Thyroid gland (tissue), 4 donors: ENCODE measurements at regions not wholly inside any gene's neighbourhood (a gene's known extent, or its start where the extent isn't known, plus 50 kb on each side); places are given as distances from the start of the nearest gene placed in this dataset.
A peak's percentile ranks its signal among the peaks of the same experiment; 100 is the strongest.

Source experiments
- DNase-seq, 2 donors: peaks; one replicate each; pipeline ENCODE4 v3.0.0-alpha.2; 2019
- H3K27ac ChIP-seq, 3 donors: fragments of 200-600 bp; sonication (generic); 1 replicate in 2 of 3; 2 replicates in 1 of 3; pipeline ENCODE4 v1.5.1; 2016 to 2019; ENCODE audit warnings: mild to moderate bottlenecking in 1 of 3, moderate library complexity in 1 of 3
- H3K27me3 ChIP-seq: fragments of 200-600 bp; sonication (generic); one replicate; pipeline ENCODE4 v1.5.1; 2019
- H3K36me3 ChIP-seq, 2 donors: fragments of 200-600 bp; sonication (generic); one replicate each; pipeline ENCODE4 v1.5.1; 2016 to 2019
- H3K4me1 ChIP-seq, 2 donors: fragments of 200-600 bp; sonication (generic); one replicate each; pipeline ENCODE4 v1.5.1; 2017 to 2019
- H3K4me3 ChIP-seq, 3 donors: fragments of 200-600 bp; sonication (generic); replicated peaks in 1 of 3; 1 replicate in 2 of 3; 2 replicates in 1 of 3; pipeline ENCODE4 v1.5.1; 2016; ENCODE audit warnings: mild to moderate bottlenecking in 1 of 3
- H3K9me3 ChIP-seq: fragments of 200-600 bp; sonication (generic); one replicate; pipeline ENCODE4 v1.5.1; 2017
- CTCF ChIP-seq, 6 experiments: fragments of 200-600 bp in 3 of 6; fragments of 450-650 bp in 3 of 6; sonication (generic) in 3 of 6; IDR thresholded peaks; one replicate each; pipeline ENCODE4 v1.5.1; 2016 to 2019; ENCODE audit warnings: antibody characterized with exemption in 6 of 6, mild to moderate bottlenecking in 2 of 6, inconsistent platforms in 1 of 6, moderate library complexity in 1 of 6
- POLR2A ChIP-seq, 2 donors: fragments of 450-650 bp; IDR thresholded peaks; one replicate each; pipeline ENCODE4 v1.6.1; 2017; ENCODE audit warnings: antibody characterized with exemption in 2 of 2, mild to moderate bottlenecking in 2 of 2, moderate library complexity in 1 of 2
- WGBS, 2 donors: methylation state at CpG; one replicate each; pipeline ENCODE4 v1.1.5; 2017; 5-methylcytosine and 5-hydroxymethylcytosine counted together
- intact Hi-C: fragments of 100-400 bp; cut with DNase I; formaldehyde crosslinking; loops from one replicate; pipeline ENCODE4 v1.15.1; 2023

GRCh38 chr12:91326058-91327027 lies 143.7 kb upstream of the DCN start:
- intact Hi-C loops: loop anchor here (5.0 kb wide), 1 partner anchor 144 kb away; the partner anchor contains the start of gene DCN
- H3K4me1 ChIP-seq: peaks cover 0 to 2% of the 10 kb centered on the region in 2 donors
- no peak overlapping the region for H3K4me3 ChIP-seq
- WGBS, 2 donors: 17 to 22% methylated on average over 2 of the region's 2 CpGs
- no peaks in the 10 kb centered on the region for H3K9me3 ChIP-seq
- H3K27ac ChIP-seq: peak overlapping the region; percentile 22 to 28 (median 23)
- H3K27me3 ChIP-seq: no peaks in the 10 kb centered on the region
- peak; percentile 36 to 44 for DNase-seq
- no peaks in the 10 kb centered on the region for H3K36me3 ChIP-seq
- TF ChIP-seq POLR2A (IDR thresholded peaks at IDR 0.05) (no peak), CTCF (IDR thresholded peaks at IDR 0.05) (peak; percentile 56 to 87 (median 80))

DNA sequence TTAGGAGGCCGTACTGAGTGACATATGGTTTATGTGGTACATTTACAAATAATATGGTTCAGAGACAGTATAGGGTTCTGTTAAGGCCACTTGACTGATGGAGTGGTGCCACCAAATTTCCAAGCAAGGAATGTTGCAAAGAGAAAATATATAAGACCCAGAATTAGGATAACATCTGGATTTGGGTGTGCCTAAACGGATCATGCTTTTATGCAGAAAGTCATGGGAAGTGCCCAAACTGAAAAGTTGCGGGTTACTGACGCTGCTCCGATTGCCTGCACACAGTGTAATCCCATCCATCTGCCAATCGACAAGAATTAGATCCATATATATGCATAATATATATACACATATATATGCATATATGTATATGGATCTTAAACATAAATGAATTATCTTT lies 138.4 kb upstream of the DCN start:
- H3K9me3 ChIP-seq: no peaks in the 10 kb centered on the region
- no peak overlapping the region for H3K27ac ChIP-seq
- H3K36me3 ChIP-seq: no peaks in the 10 kb centered on the region
- peaks cover 0 to 1% of the 10 kb centered on the region in 2 donors for H3K4me1 ChIP-seq
- WGBS, 2 donors: 96 to 97% methylated on average over 6 of the region's 6 CpGs
- DNase-seq: no peak
- H3K4me3 ChIP-seq: no peak overlapping the region
- H3K27me3 ChIP-seq: no peaks in the 10 kb centered on the region
- intact Hi-C loops: no loop called here
- TF ChIP-seq CTCF (IDR thresholded peaks at IDR 0.05): no peak
- TF ChIP-seq POLR2A (IDR thresholded peaks at IDR 0.05): no peak

DNA sequence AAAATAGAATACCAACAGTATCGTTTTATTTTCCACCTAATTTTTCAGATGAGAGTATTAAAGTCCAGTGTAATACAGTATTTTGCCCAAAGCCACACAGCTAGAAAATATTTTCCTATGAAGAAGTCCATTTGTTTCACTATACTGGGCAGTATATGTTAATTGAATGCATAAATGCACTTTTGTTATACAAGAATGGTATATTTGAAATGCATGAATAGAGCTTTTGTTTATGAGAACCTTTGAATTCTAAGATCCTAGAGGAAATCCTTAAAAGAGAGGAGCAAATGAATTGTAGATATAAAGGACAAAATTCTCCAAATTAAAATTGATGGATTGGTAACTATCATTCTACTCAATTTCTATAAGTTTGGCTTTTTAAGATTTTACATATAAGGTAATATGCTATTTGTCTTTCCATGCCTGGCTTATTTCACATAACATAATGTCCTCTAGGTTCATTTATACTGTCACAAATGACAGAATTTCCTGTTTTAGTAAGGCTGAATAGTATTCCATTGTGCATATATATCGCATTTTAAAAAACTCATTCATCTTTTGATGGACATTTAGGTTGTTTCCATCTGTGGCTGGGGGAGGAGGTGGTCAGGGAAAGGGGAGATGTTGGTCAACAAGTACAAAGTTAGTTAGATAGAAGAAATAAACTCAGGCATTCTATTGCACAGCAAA lies 136.6 kb upstream of the DCN start:
- DNase-seq: no peak
- TF ChIP-seq CTCF (IDR thresholded peaks at IDR 0.05): no peak
- TF ChIP-seq POLR2A (IDR thresholded peaks at IDR 0.05): no peak
- no peak overlapping the region for H3K27ac ChIP-seq
- H3K27me3 ChIP-seq: no peaks in the 10 kb centered on the region
- H3K4me1 ChIP-seq: no peaks in the 10 kb centered on the region
- H3K4me3 ChIP-seq: no peak overlapping the region
- H3K9me3 ChIP-seq: no peaks in the 10 kb centered on the region
- WGBS, 2 donors: 70 to 93% methylated on average over 2 of the region's 2 CpGs
- intact Hi-C loops: no loop called here
- no peaks in the 10 kb centered on the region for H3K36me3 ChIP-seq

DNA sequence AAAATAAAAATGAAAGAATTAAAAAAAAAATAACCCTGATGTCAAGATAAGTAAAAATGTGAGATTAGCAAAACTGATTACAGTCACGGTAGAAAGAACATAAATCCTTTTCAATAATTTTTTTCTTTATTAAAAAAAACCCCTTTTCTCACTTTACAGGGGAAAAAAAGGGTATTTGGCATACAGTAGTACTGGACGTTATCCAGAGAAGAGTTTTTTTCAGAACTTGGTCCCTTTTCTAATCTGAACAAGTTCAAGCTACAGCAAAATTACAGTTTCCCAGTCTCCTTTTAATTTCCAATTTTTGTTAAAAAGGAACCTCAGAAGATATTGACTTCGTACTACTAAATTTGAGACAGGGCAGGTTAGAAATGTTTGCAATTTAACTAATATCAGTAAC lies 134.7 kb upstream of the DCN start:
- no peaks in the 10 kb centered on the region for H3K9me3 ChIP-seq
- 62 to 66% methylated on average over 3 of the region's 3 CpGs for WGBS, 2 donors
- H3K36me3 ChIP-seq: no peaks in the 10 kb centered on the region
- no peaks in the 10 kb centered on the region for H3K27me3 ChIP-seq
- intact Hi-C loops: no loop called here
- no peak overlapping the region for H3K4me3 ChIP-seq
- TF ChIP-seq CTCF (IDR thresholded peaks at IDR 0.05): no peak
- no peak for TF ChIP-seq POLR2A (IDR thresholded peaks at IDR 0.05)
- peak overlapping the region in 1 of 3 donors; percentile 9 for H3K27ac ChIP-seq
- DNase-seq: no peak
- no peaks in the 10 kb centered on the region for H3K4me1 ChIP-seq

DNA sequence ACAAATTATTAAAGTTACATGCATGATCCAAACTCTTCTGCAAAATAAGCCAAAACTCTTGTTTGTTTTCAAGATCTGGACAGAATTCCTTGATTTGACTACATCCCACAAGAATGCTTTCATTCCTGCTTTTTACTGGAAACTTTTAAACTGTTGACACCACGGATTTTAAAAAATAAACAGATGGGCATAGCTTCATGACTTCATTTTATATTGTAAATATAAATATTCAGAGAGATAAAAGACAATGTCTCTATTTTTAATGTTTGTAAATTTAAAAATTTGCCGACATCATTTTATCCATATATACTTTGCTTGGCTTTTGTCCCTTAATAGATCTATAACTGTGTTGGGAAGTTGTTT lies 134.3 kb upstream of the DCN start:
- TF ChIP-seq CTCF (IDR thresholded peaks at IDR 0.05) (no peak), POLR2A (IDR thresholded peaks at IDR 0.05) (no peak)
- intact Hi-C loops: no loop called here
- Histone ChIP-seq H3K4me3 (no peak overlapping the region), H3K9me3 (no peaks in the 10 kb centered on the region), H3K36me3 (no peaks in the 10 kb centered on the region), H3K27ac (peak overlapping the region in 1 of 3 donors; percentile 9), H3K4me1 (no peaks in the 10 kb centered on the region), H3K27me3 (no peaks in the 10 kb centered on the region)
- WGBS, 2 donors: 73 to 77% methylated on average over 2 of the region's 2 CpGs
- DNase-seq: no peak
